ENCODE measurements at regions not wholly inside any gene's neighbourhood (a gene's known extent, or its start where the extent isn't known, plus 50 kb on each side); places are given as distances from the start of the nearest gene placed in this dataset.
"Not testable (repeated sequence)": the region's sequence is repeated elsewhere in the genome, so short reads cannot be mapped to it uniquely, and the experiment has no call there.

DNA sequence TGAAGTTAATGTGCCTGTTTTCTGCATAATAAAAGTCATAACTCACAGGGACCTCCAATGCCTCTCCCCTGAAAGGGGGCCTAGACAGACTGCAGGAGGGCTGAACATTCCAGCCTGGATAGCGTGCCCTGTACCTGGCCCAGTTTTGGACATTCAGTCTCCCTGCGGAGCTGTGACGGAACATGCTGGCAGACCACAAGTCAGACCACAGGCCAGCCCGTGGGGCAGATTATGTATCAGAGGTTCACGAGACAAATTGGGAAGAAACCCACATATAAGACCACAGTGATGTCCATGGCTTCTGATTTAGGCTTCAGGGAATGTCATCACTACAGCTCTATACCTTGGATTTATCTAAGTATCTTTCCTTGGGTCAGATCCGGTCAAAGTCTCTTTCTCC, 151.5 kb upstream of the POU3F1 start:
- Mint-ChIP-seq H3K27me3 (ENCODE audit: low read depth) (peaks cover 9% of the 10 kb centered on the region), H3K9me3 (no peaks in the 10 kb centered on the region), H3K4me3 (no peak overlapping the region), H3K27ac (no peak overlapping the region), H3K4me1 (ENCODE audit: low read depth) (no peaks in the 10 kb centered on the region), H3K36me3 (ENCODE audit: low read depth) (no peaks in the 10 kb centered on the region)
- no peak for DNase-seq (ENCODE audit: low spot score)

DNA sequence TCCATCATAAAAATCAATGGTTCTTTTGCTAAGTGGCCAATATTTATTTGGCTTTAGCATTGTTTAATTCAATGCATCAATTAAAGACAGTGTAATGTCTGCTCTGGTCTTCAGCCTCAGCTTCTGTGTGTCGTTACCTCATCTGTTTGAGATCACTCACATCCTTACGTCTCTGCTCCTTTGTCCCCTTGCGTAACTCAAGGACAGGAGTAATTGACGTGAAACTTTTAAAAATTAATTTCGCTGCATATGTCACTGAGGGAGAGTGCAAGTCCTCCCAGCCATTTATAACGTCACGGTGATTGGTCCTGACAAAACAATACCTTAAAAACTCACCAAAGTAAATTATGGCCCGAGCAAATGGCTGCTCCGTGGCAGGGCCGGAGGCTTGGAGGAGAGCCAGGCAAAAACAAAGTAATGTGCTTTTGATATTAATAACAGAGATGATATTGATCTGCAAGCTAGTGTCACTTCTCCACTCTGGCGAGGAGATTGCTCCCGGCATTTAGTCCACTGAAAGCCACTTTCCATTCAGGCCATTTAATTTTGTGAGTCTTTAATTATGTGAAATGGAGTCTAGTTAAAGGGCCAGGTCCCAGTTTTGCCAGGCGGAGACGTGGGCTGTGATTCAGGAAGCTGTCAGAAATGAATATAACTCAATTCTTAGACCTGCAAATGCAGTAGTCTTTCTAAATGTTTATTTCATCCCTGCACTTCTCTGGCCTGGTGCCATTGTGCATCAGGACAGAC, 150.9 kb upstream of the POU3F1 start:
- no peak overlapping the region for H3K27ac Mint-ChIP-seq
- DNase-seq (ENCODE audit: low spot score): no peak
- peaks cover 9% of the 10 kb centered on the region for H3K27me3 Mint-ChIP-seq (ENCODE audit: low read depth)
- no peaks in the 10 kb centered on the region for H3K9me3 Mint-ChIP-seq
- no peaks in the 10 kb centered on the region for H3K36me3 Mint-ChIP-seq (ENCODE audit: low read depth)
- H3K4me1 Mint-ChIP-seq (ENCODE audit: low read depth): no peaks in the 10 kb centered on the region
- no peak overlapping the region for H3K4me3 Mint-ChIP-seq

DNA sequence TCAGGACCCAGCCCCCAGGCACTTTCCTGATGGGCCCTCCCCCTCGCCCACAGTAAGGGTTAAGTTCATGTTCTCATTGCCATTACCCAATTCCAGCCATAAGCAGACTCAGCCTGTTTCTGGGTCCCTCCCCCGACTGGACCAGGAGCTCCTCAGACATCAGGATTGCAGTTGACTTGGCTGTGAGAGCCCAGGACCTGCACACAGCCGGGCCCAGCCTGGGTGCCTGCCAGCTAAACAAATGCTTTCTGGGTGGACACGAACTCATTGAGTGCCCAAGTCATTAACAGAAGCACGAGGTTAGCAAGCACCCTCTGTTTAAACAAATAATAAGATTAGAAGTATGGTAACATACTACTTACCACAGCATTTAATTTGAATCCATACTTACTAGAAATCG, 147.9 kb upstream of the POU3F1 start:
- Mint-ChIP-seq H3K4me1 (ENCODE audit: low read depth) (no peaks in the 10 kb centered on the region), H3K9me3 (no peaks in the 10 kb centered on the region), H3K4me3 (no peak overlapping the region), H3K36me3 (ENCODE audit: low read depth) (no peaks in the 10 kb centered on the region), H3K27me3 (ENCODE audit: low read depth) (peaks cover 14% of the 10 kb centered on the region), H3K27ac (no peak overlapping the region)
- no peak for DNase-seq (ENCODE audit: low spot score)

DNA sequence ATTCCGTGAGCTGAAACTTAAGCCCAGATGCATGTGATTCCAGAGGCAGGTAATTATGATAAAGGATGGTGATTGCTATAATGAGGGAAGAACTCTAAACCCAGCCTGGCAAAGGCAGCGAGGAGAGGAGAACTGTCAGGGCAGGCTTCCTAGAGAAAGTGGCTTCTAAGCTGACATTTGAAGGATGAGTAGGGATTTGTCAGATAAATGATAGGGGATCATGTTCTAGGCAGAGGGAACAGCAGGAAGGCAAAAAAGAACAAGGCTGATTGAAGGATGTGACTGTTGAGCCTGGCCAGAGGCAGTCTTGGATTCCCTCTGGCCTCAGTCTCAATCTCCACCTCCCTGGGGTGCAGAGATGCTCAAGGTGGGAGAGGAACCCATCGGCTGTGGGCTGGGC, 146.4 kb upstream of the POU3F1 start:
- DNase-seq (ENCODE audit: low spot score): no peak
- H3K9me3 Mint-ChIP-seq: no peaks in the 10 kb centered on the region
- no peaks in the 10 kb centered on the region for H3K4me1 Mint-ChIP-seq (ENCODE audit: low read depth)
- H3K27me3 Mint-ChIP-seq (ENCODE audit: low read depth): peaks cover 19% of the 10 kb centered on the region
- H3K36me3 Mint-ChIP-seq (ENCODE audit: low read depth): no peaks in the 10 kb centered on the region
- no peak overlapping the region for H3K4me3 Mint-ChIP-seq
- H3K27ac Mint-ChIP-seq: no peak overlapping the region

DNA sequence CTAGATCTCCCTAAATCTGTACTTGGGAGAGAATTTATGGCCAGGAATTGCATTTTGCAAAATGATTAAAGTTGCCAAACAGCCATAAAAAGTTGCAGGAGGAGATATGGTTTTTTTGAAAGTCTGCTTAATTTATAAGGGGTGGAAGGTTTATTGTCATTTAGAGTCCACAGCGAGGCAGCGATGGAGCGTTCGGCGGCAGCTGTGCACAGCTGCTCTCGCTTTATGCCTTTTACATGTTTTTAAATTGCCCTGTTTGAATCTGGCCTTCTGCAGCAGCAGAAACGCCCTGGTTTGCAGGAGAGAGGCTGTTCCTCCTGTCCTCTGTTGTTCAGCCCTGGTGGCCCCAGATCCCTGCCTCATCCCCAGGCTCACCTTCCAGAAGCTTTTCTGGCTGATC, 144.9 kb upstream of the POU3F1 start:
- no peak overlapping the region for H3K27ac Mint-ChIP-seq
- H3K4me3 Mint-ChIP-seq: no peak overlapping the region
- H3K27me3 Mint-ChIP-seq (ENCODE audit: low read depth): peaks cover 19% of the 10 kb centered on the region
- no peaks in the 10 kb centered on the region for H3K9me3 Mint-ChIP-seq
- no peak for DNase-seq (ENCODE audit: low spot score)
- H3K4me1 Mint-ChIP-seq (ENCODE audit: low read depth): no peaks in the 10 kb centered on the region
- no peaks in the 10 kb centered on the region for H3K36me3 Mint-ChIP-seq (ENCODE audit: low read depth)

DNA sequence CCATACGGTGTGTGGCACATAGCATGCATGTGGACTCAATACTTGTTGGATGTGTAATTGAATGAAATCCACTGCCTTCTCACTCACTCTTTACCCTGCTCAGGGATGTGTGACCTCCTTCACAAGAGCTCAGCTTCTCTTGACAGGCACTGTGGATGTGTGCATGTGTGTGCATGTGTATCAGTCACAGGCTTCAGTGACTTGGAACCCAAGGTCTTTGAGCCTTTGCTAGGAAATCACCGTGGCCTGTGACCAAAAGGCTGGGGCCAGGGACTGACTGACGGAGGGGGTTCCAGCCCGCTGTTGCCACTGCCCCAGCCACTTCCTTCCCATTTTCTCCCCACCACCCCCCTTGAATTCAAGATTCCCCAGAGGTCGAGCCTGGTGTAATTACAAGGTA, 144.4 kb upstream of the POU3F1 start:
- H3K9me3 Mint-ChIP-seq: no peaks in the 10 kb centered on the region
- DNase-seq (ENCODE audit: low spot score): no peak
- H3K4me1 Mint-ChIP-seq (ENCODE audit: low read depth): no peaks in the 10 kb centered on the region
- H3K27me3 Mint-ChIP-seq (ENCODE audit: low read depth): peaks cover 19% of the 10 kb centered on the region
- H3K4me3 Mint-ChIP-seq: no peak overlapping the region
- no peak overlapping the region for H3K27ac Mint-ChIP-seq
- no peaks in the 10 kb centered on the region for H3K36me3 Mint-ChIP-seq (ENCODE audit: low read depth)

DNA sequence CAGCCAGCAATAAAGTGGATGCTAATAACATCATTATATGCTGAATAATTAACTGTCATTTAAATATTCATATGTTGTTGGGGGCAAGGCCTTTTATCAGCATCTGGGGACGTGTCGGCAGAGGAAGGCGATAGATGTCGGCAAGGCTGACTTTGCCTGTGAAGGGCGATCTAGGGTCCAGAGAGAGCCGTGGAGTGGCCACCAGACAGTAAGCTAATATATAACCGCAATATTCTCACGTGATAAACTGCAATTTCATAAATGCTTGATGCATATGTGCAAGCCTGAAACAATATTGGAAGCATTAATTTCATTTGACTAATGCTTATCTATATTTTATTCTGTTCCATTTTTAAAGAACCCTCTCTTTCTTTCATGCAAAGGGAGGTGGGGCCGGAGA, 141.0 kb upstream of the POU3F1 start:
- H3K9me3 Mint-ChIP-seq: no peaks in the 10 kb centered on the region
- H3K36me3 Mint-ChIP-seq (ENCODE audit: low read depth): no peaks in the 10 kb centered on the region
- DNase-seq (ENCODE audit: low spot score): no peak
- H3K4me1 Mint-ChIP-seq (ENCODE audit: low read depth): no peaks in the 10 kb centered on the region
- H3K27me3 Mint-ChIP-seq (ENCODE audit: low read depth): peaks cover 19% of the 10 kb centered on the region
- H3K4me3 Mint-ChIP-seq: no peak overlapping the region
- no peak overlapping the region for H3K27ac Mint-ChIP-seq

DNA sequence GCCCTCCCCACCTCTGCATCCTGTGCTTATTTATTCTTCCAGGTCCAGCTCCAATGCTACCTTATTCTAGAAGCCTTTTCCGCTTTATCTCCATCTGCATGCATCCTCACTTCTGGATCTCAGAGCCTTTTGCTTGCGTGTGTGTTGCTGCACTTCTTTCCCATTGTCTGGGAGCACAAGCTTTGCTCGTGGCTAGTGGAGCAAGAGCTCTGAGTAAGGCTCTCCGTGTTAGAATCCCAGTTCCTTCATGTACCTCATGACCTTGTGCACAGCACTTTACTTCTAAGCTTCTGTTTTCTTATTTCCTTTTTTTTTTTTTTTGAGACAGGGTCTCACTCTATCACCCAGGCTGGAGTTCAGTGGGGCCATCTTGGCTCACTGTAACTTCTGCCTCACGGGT, 140.0 kb upstream of the POU3F1 start:
- H3K36me3 Mint-ChIP-seq (ENCODE audit: low read depth): no peaks in the 10 kb centered on the region
- no peak overlapping the region for H3K4me3 Mint-ChIP-seq
- peaks cover 14% of the 10 kb centered on the region for H3K27me3 Mint-ChIP-seq (ENCODE audit: low read depth)
- no peak for DNase-seq (ENCODE audit: low spot score)
- no peaks in the 10 kb centered on the region for H3K9me3 Mint-ChIP-seq
- H3K4me1 Mint-ChIP-seq (ENCODE audit: low read depth): no peaks in the 10 kb centered on the region
- H3K27ac Mint-ChIP-seq: no peak overlapping the region

DNA sequence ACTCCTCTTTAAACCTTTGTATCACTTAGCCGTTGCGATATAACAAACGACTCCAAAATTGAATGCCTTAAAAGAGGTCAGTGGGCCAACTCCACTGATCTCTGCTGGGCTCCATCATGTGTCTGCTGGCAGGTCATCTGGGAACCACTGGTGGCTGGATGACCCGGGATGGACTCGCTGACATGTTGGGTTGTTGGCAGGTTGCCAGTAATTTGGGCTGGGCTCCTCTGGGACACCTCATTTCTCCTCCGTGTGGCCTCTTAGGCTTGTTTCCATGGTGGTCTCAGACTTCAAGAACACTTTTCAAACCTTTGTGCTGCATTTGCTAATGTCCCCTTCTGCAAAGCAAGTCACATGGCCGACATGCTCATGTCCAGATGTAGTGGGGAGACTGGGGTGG, 139.3 kb upstream of the POU3F1 start:
- H3K9me3 Mint-ChIP-seq: no peaks in the 10 kb centered on the region
- H3K27ac Mint-ChIP-seq: no peak overlapping the region

DNA sequence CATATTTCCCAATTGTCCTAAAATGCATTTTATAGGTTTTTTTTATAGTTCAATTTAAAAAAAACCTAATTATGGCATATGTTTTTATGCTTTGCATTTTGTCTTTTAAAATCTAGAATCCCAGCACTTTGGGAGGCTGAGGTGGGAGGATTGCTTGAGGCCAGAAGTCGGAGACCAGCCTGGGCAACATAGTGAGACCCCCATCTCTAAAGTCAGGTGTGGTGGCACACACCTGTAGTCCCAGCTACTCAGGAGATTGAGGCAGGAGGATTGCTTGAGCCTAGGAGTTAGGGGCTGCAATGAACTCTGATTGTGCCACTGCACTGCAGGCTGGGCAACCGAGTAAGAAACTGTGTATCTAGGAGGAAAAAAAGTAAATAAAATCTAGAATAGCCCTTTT, 137.2 kb upstream of the POU3F1 start:
- no peak overlapping the region for H3K4me3 Mint-ChIP-seq
- no peak overlapping the region for H3K27ac Mint-ChIP-seq

More for the DNA sequence above, 139.3 kb upstream of the POU3F1 start:
- Mint-ChIP-seq H3K27me3 (ENCODE audit: low read depth) (peaks cover 7% of the 10 kb centered on the region), H3K4me1 (ENCODE audit: low read depth) (no peaks in the 10 kb centered on the region), H3K36me3 (ENCODE audit: low read depth) (no peaks in the 10 kb centered on the region), H3K4me3 (no peak overlapping the region)
- no peak for DNase-seq (ENCODE audit: low spot score)

DNA sequence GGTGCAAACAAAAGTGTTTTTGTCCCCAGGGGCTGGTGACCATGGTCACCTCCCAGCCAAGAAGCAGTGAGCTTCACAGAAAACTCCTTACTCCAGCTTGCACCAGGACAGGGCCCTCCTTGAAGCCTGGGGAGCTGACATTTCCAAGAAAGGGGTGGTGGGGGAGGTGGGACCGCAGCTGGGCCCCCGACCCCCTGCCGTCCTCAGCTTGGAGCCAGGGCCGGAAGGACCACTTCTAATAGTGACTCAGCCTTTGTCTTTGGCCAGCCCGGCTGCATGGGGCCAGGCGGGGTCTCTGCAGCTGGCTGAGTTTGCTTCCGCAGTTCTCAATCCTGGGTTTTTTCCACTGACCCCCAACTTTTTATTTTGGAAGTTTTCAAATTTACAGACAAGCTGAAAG, 136.5 kb upstream of the POU3F1 start:
- Mint-ChIP-seq H3K9me3 (no peaks in the 10 kb centered on the region), H3K36me3 (ENCODE audit: low read depth) (no peaks in the 10 kb centered on the region), H3K27ac (no peak overlapping the region), H3K4me1 (ENCODE audit: low read depth) (no peaks in the 10 kb centered on the region), H3K27me3 (ENCODE audit: low read depth) (no peaks in the 10 kb centered on the region), H3K4me3 (no peak overlapping the region)
- DNase-seq (ENCODE audit: low spot score): no peak

More for the DNA sequence above, 137.2 kb upstream of the POU3F1 start:
- Mint-ChIP-seq H3K36me3 (ENCODE audit: low read depth) (no peaks in the 10 kb centered on the region), H3K9me3 (no peaks in the 10 kb centered on the region), H3K27me3 (ENCODE audit: low read depth) (no peaks in the 10 kb centered on the region), H3K4me1 (ENCODE audit: low read depth) (no peaks in the 10 kb centered on the region)
- no peak for DNase-seq (ENCODE audit: low spot score)

DNA sequence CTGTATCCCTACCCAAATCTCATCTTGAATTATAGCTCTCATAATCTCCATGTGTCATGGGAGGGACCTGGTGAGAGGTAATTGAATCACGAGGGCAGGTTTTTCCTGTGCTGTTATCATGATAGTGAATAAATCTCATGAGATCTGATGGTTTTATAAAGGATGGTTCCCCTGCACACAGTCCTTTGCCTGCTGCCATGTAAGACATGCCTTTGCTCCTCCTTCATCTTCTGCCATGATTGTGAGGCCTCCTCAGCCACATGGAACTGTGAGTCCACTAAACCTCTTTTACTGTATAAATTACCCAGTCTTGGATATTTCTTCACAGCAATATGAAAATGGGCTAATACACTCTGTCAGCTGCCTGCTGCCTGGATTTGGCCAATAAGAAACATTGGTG, 133.8 kb upstream of the POU3F1 start:
- H3K4me3 Mint-ChIP-seq; H3K27me3 Mint-ChIP-seq (ENCODE audit: low read depth); H3K36me3 Mint-ChIP-seq (ENCODE audit: low read depth); DNase-seq (ENCODE audit: low spot score); H3K9me3 Mint-ChIP-seq; H3K27ac Mint-ChIP-seq; H3K4me1 Mint-ChIP-seq (ENCODE audit: low read depth): not testable (repeated sequence)

DNA sequence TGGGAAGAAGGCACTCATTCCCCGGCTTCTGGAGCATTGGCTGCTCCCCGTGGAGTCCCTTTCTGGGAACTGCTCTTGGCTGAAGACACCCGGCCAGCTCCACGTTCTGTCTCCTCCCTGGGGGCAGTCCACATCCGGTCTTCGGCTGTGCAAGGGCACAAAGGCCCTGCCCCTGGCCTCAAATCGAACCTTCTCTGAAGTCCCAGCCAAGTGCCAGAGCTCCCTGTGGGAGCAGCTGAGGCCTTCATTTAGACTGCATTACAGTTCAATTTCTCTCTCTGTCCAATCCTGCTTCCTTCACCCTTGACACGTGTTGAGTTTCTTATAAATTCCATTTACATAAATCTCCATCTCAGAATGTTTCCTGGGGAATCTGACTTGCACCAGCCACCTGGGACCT, 132.9 kb upstream of the POU3F1 start:
- H3K4me1 Mint-ChIP-seq (ENCODE audit: low read depth): no peaks in the 10 kb centered on the region
- DNase-seq (ENCODE audit: low spot score): no peak
- no peaks in the 10 kb centered on the region for H3K27me3 Mint-ChIP-seq (ENCODE audit: low read depth)
- no peak overlapping the region for H3K27ac Mint-ChIP-seq
- H3K36me3 Mint-ChIP-seq (ENCODE audit: low read depth): no peaks in the 10 kb centered on the region
- no peak overlapping the region for H3K4me3 Mint-ChIP-seq
- no peaks in the 10 kb centered on the region for H3K9me3 Mint-ChIP-seq

DNA sequence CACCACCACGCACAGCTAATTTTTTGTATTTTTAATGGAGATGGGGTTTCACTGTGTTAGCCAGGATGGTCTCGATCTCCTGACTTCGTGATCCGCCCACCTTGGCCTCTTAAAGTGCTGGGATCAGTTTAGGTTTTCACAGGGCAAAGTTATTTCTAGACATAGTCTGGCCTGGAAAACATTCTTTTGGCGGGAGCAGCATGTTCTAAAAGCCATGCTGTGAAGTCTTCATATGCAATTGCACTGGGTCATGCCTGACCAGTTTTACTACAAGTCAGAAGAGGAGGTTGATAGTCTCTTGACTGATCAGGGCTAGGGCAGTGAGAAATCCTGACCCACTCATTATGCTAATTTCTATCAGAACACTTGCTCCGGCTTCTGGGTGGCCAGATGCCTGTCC, 131.6 kb upstream of the POU3F1 start:
- Mint-ChIP-seq H3K9me3 (no peaks in the 10 kb centered on the region), H3K4me1 (ENCODE audit: low read depth) (no peaks in the 10 kb centered on the region), H3K36me3 (ENCODE audit: low read depth) (no peaks in the 10 kb centered on the region), H3K27me3 (ENCODE audit: low read depth) (no peaks in the 10 kb centered on the region), H3K4me3 (no peak overlapping the region), H3K27ac (no peak overlapping the region)
- DNase-seq (ENCODE audit: low spot score): no peak

DNA sequence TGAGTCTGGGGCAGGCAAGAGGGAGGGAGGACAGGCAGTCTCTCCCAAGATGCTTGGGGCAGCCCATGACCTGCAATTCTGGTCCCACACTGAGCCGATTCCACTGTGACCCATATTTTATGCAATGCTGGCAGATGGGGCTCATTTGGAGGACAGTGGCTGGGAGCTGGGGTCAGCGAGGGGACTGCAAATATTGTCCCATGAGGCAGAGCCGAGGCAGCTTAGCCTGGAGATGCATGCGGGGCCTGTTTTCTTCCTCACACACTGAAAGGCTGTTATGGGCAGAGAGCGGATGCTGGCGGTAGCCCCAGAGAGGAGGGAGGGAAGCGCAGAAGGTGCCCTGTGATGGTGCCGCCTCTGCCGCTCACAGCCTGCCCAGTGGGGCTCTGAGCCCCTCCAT, 128.5 kb upstream of the POU3F1 start:
- no peak for DNase-seq (ENCODE audit: low spot score)
- Mint-ChIP-seq H3K4me3 (no peak overlapping the region), H3K9me3 (no peaks in the 10 kb centered on the region), H3K27ac (no peak overlapping the region), H3K4me1 (ENCODE audit: low read depth) (no peaks in the 10 kb centered on the region), H3K27me3 (ENCODE audit: low read depth) (no peaks in the 10 kb centered on the region), H3K36me3 (ENCODE audit: low read depth) (no peaks in the 10 kb centered on the region)

All from T-helper 2 cell treated with Interferon-gamma antibody and Interleukin-4, amounts not matched to agents 5 μg/mL and 100 μg/mL, for 36 hours (primary cell).